ENCODE measurements at regions not wholly inside any gene's neighbourhood (a gene's known extent, or its start where the extent isn't known, plus 50 kb on each side); places are given as distances from the start of the nearest gene placed in this dataset.

GRCh38 chr1:213486488-213486887 lies 435.4 kb downstream of the RPS6KC1 start:
- no peak for DNase-seq (ENCODE audit: low spot score)
- no peak for TF ChIP-seq CTCF (IDR thresholded peaks at IDR 0.05)

GRCh38 chr1:213491468-213491867 lies 440.4 kb downstream of the RPS6KC1 start:
- Histone ChIP-seq H3K4me3 (no peak overlapping the region), H3K27ac (no peak overlapping the region), H3K4me1 (no peaks in the 10 kb centered on the region), H3K36me3 (no peaks in the 10 kb centered on the region), H3K9me3 (no peaks in the 10 kb centered on the region), H3K27me3 (no peaks in the 10 kb centered on the region)
- no peak for DNase-seq (ENCODE audit: low spot score)
- no peak for TF ChIP-seq CTCF (IDR thresholded peaks at IDR 0.05)

More at GRCh38 chr1:213486488-213486887, 435.4 kb downstream of the RPS6KC1 start:
- no peak overlapping the region for H3K4me3 ChIP-seq
- H3K27me3 ChIP-seq: no peaks in the 10 kb centered on the region
- no peaks in the 10 kb centered on the region for H3K9me3 ChIP-seq
- no peaks in the 10 kb centered on the region for H3K4me1 ChIP-seq
- H3K27ac ChIP-seq: no peak overlapping the region
- no peaks in the 10 kb centered on the region for H3K36me3 ChIP-seq

- no peak for DNase-seq (ENCODE audit: low spot score)
- Histone ChIP-seq H3K4me3 (no peak overlapping the region), H3K9me3 (no peaks in the 10 kb centered on the region), H3K27ac (no peak overlapping the region), H3K4me1 (no peaks in the 10 kb centered on the region), H3K36me3 (no peaks in the 10 kb centered on the region), H3K27me3 (no peaks in the 10 kb centered on the region)
- TF ChIP-seq CTCF (IDR thresholded peaks at IDR 0.05): no peak
Measured at GRCh38 chr1:213492161-213493041, 441.4 kb downstream of the RPS6KC1 start.

GRCh38 chr1:213499444-213499843 lies 448.4 kb downstream of the RPS6KC1 start:
- no peak for DNase-seq (ENCODE audit: low spot score)
- Histone ChIP-seq H3K4me3 (no peak overlapping the region), H3K4me1 (no peaks in the 10 kb centered on the region), H3K27ac (no peak overlapping the region), H3K36me3 (no peaks in the 10 kb centered on the region), H3K9me3 (peaks cover 0 to 2% of the 10 kb centered on the region in 2 donors), H3K27me3 (no peaks in the 10 kb centered on the region)
- TF ChIP-seq CTCF (IDR thresholded peaks at IDR 0.05): no peak

- Histone ChIP-seq H3K27me3 (no peaks in the 10 kb centered on the region), H3K9me3 (peaks cover 0 to 8% of the 10 kb centered on the region in 2 donors), H3K27ac (no peak overlapping the region), H3K36me3 (no peaks in the 10 kb centered on the region), H3K4me1 (no peaks in the 10 kb centered on the region), H3K4me3 (no peak overlapping the region)
- TF ChIP-seq CTCF (IDR thresholded peaks at IDR 0.05): no peak
- no peak for DNase-seq (ENCODE audit: low spot score)
Measured at GRCh38 chr1:213507472-213508223, 456.6 kb downstream of the RPS6KC1 start.
